ENCODE measurements at regions not wholly inside any gene's neighbourhood (a gene's known extent, or its start where the extent isn't known, plus 50 kb on each side); places are given as distances from the start of the nearest gene placed in this dataset.

GRCh38 chr13:89474432-89474831 lies 1803.3 kb downstream of the SLITRK5 start:
- Histone ChIP-seq H3K9me3 (no peaks in the 10 kb centered on the region), H3K36me3 (no peaks in the 10 kb centered on the region), H3K4me3 (replicated peaks in 1 of 3) (no peak overlapping the region), H3K27me3 (no peaks in the 10 kb centered on the region), H3K4me1 (no peaks in the 10 kb centered on the region), H3K27ac (no peak overlapping the region)
- no peak for DNase-seq
- intact Hi-C loops (cut with DNase I): no loop called here
- TF ChIP-seq CTCF (IDR thresholded peaks at IDR 0.05) (no peak), POLR2A (IDR thresholded peaks at IDR 0.05) (no peak)

- no peak for DNase-seq
- TF ChIP-seq POLR2A (IDR thresholded peaks at IDR 0.05): no peak
- no peak for TF ChIP-seq CTCF (IDR thresholded peaks at IDR 0.05)
- Histone ChIP-seq H3K9me3 (no peaks in the 10 kb centered on the region), H3K27me3 (no peaks in the 10 kb centered on the region), H3K27ac (no peak overlapping the region), H3K4me3 (replicated peaks in 1 of 3) (no peak overlapping the region), H3K4me1 (no peaks in the 10 kb centered on the region), H3K36me3 (no peaks in the 10 kb centered on the region)
- 94 to 95% methylated on average over 1 of the region's 1 CpG for WGBS, 2 donors
- intact Hi-C loops (cut with DNase I): no loop called here
These were observed 1814.9 kb downstream of the SLITRK5 start for GRCh38 chr13:89486065-89486464.

GRCh38 chr13:89486709-89487108 lies 1815.5 kb downstream of the SLITRK5 start:
- WGBS, 2 donors: 90 to 96% methylated on average over 1 of the region's 1 CpG
- intact Hi-C loops (cut with DNase I): no loop called here
- no peak overlapping the region for H3K4me3 ChIP-seq (replicated peaks in 1 of 3)

GRCh38 chr13:89490661-89491060 lies 1819.5 kb downstream of the SLITRK5 start:
- intact Hi-C loops (cut with DNase I): no loop called here
- no peaks in the 10 kb centered on the region for H3K27me3 ChIP-seq
- H3K4me1 ChIP-seq: no peaks in the 10 kb centered on the region
- TF ChIP-seq POLR2A (IDR thresholded peaks at IDR 0.05) (no peak), CTCF (IDR thresholded peaks at IDR 0.05) (no peak)
- no peaks in the 10 kb centered on the region for H3K36me3 ChIP-seq
- H3K4me3 ChIP-seq (replicated peaks in 1 of 3): no peak overlapping the region
- H3K27ac ChIP-seq: no peak overlapping the region
- DNase-seq: no peak
- WGBS, 2 donors: 100% methylated on average over 1 of the region's 1 CpG
- no peaks in the 10 kb centered on the region for H3K9me3 ChIP-seq

More at GRCh38 chr13:89486709-89487108, 1815.5 kb downstream of the SLITRK5 start:
- H3K9me3 ChIP-seq: no peaks in the 10 kb centered on the region
- no peak for DNase-seq
- no peaks in the 10 kb centered on the region for H3K4me1 ChIP-seq
- TF ChIP-seq POLR2A (IDR thresholded peaks at IDR 0.05) (no peak), CTCF (IDR thresholded peaks at IDR 0.05) (no peak)
- H3K27me3 ChIP-seq: no peaks in the 10 kb centered on the region
- H3K27ac ChIP-seq: no peak overlapping the region
- no peaks in the 10 kb centered on the region for H3K36me3 ChIP-seq

- no peaks in the 10 kb centered on the region for H3K27me3 ChIP-seq
- no peak for TF ChIP-seq CTCF (IDR thresholded peaks at IDR 0.05)
- no peak for TF ChIP-seq POLR2A (IDR thresholded peaks at IDR 0.05)
- H3K9me3 ChIP-seq: no peaks in the 10 kb centered on the region
- no peak overlapping the region for H3K4me3 ChIP-seq (replicated peaks in 1 of 3)
- H3K36me3 ChIP-seq: no peaks in the 10 kb centered on the region
- H3K27ac ChIP-seq: no peak overlapping the region
- H3K4me1 ChIP-seq: no peaks in the 10 kb centered on the region
- intact Hi-C loops (cut with DNase I): no loop called here
- DNase-seq: no peak
- 15 to 32% methylated on average over 2 of the region's 2 CpGs for WGBS, 2 donors
These were observed 1825.3 kb downstream of the SLITRK5 start for GRCh38 chr13:89496478-89496877.

Measured in thyroid gland (tissue), 4 donors.